Activated CD8-positive, alpha-beta memory T cell treated with anti-CD3 and anti-CD28 coated beads, Interleukin-2, amount 50 U/mL, for 4 hours (primary cell): ENCODE measurements at regions not wholly inside any gene's neighbourhood (a gene's known extent, or its start where the extent isn't known, plus 50 kb on each side); places are given as distances from the start of the nearest gene placed in this dataset.

Experiments
- DNase-seq: peaks from one replicate; pipeline ENCODE4 v3.0.0-alpha.2; 2020

GRCh38 chr11:45037434-45038005 lies 86.8 kb upstream of the TP53I11 start:
- DNase-seq = no peak

- no peak for DNase-seq
Observed at GRCh38 chr11:45038923-45039322, 88.2 kb upstream of the TP53I11 start.

- no peak for DNase-seq
Observed at GRCh38 chr11:45041596-45041995, 90.9 kb upstream of the TP53I11 start.

- no peak for DNase-seq
Observed at GRCh38 chr11:45042560-45042959, 91.9 kb upstream of the TP53I11 start.

GRCh38 chr11:45043755-45044475 lies 93.2 kb upstream of the TP53I11 start:
- no peak for DNase-seq

GRCh38 chr11:45045683-45046471 lies 95.2 kb upstream of the TP53I11 start:
- DNase-seq = no peak

- no peak for DNase-seq
Observed at GRCh38 chr11:45048313-45048841, 97.7 kb upstream of the TP53I11 start.

GRCh38 chr11:45048870-45049691 lies 97.4 kb upstream of the PRDM11 start:
- DNase-seq = no peak

GRCh38 chr11:45050111-45050510 lies 96.3 kb upstream of the PRDM11 start:
- DNase-seq = no peak

- no peak for DNase-seq
Observed at GRCh38 chr11:45051621-45052020, 94.8 kb upstream of the PRDM11 start.

GRCh38 chr11:45052361-45052760 lies 94.1 kb upstream of the PRDM11 start:
- no peak for DNase-seq

GRCh38 chr11:45053736-45054446 lies 92.5 kb upstream of the PRDM11 start:
- no peak for DNase-seq

- no peak for DNase-seq
Observed at GRCh38 chr11:45054956-45055355, 91.5 kb upstream of the PRDM11 start.

- DNase-seq = no peak
Observed at GRCh38 chr11:45056529-45056928, 89.9 kb upstream of the PRDM11 start.

- no peak for DNase-seq
Observed at GRCh38 chr11:45057938-45058646, 88.3 kb upstream of the PRDM11 start.

- no peak for DNase-seq
Observed at GRCh38 chr11:45058647-45058950, 87.8 kb upstream of the PRDM11 start.

- DNase-seq = no peak
Observed at GRCh38 chr11:45060707-45061106, 85.7 kb upstream of the PRDM11 start.

- no peak for DNase-seq
Observed at GRCh38 chr11:45061641-45062040, 84.8 kb upstream of the PRDM11 start.

- no peak for DNase-seq
Observed at GRCh38 chr11:45062115-45062514, 84.3 kb upstream of the PRDM11 start.

- no peak for DNase-seq
Observed at GRCh38 chr11:45062974-45063635, 83.3 kb upstream of the PRDM11 start.

- DNase-seq = no peak
Observed at GRCh38 chr11:45063669-45064068, 82.8 kb upstream of the PRDM11 start.
